Heart left ventricle (tissue), 13 donors: ENCODE measurements at regions not wholly inside any gene's neighbourhood (a gene's known extent, or its start where the extent isn't known, plus 50 kb on each side); places are given as distances from the start of the nearest gene placed in this dataset.

ENCODE experiments used
- CTCF ChIP-seq, 12 donors: fragments of 200-600 bp; sonication (generic) in 4 of 12; IDR thresholded peaks; one replicate each; pipeline versions ENCODE4 v1.5.0 to v1.8.0; 2018 to 2022; ENCODE audit warnings: antibody characterized with exemption in 12 of 12, mild to moderate bottlenecking in 5 of 12
- POLR2A ChIP-seq, 2 donors: fragments of 450-650 bp; IDR thresholded peaks; one replicate each; pipeline ENCODE4 v1.6.1; 2017; ENCODE audit warnings: antibody characterized with exemption in 2 of 2, mild to moderate bottlenecking in 2 of 2, moderate library complexity in 2 of 2
- donor health status: ischemic (EF 13 %, LVEDD 7.1; RV severe dilation, severe dysfunction).
- donor health status: DM: no; HTN: yes; CAD: no.
- donor health status: DM: no; HTN: no; CAD: no.
- donor health status: ischemic (EF 25% LVEDD 6.9; RV normal size, moderate dysfunction).
- donor health status: ischemic (EF 25% LVEDD 5.7; RV mildly dilated, moderate dysfunction).
- donor health status: ischemic (EF 35%, LVEDD 5.7; RV mildly dilated, moderate dysfunction).
- donor health status: nonischemic (EF 11% LVEDD 7.7; RV severe dilation, severe dysfunction).
- donor health status: DM: yes; HTN: yes; CAD: no.
- donor health status: PGD.
- donor health status: ischemic (EF 29% LVEDD 5.4; RV normal size, mild dysfunction).
- donor health status: nonischemic (EF 23%, LVEDD 6.1; RV moderate dilation, normal function).

GRCh38 chr20:3309226-3309625, 70.2 kb upstream of the SLC4A11 start:
- TF ChIP-seq POLR2A (IDR thresholded peaks at IDR 0.05) (no peak), CTCF (IDR thresholded peaks at IDR 0.05) (no peak)
